SK-MEL-5 (cell line): ENCODE measurements at regions not wholly inside any gene's neighbourhood (a gene's known extent, or its start where the extent isn't known, plus 50 kb on each side); places are given as distances from the start of the nearest gene placed in this dataset.

Experiments used
- DNase-seq: peaks from one replicate; pipeline ENCODE4 v3.0.0-alpha.2; 2016; ENCODE audit warnings: low read depth, low spot score
- in situ Hi-C: cut with HindIII; loops from 2 replicates; pipeline ENCODE4 v1.10.0; 2016; ENCODE audit warnings: low sequenced_read_pairs, high pct_unique_total_duplicates, low pct_unique_long_range_greater_than_20kb

- no peak for DNase-seq
- in situ Hi-C loops = no loop called here
Measured at GRCh38 chr2:2669316-2669715, 338.2 kb upstream of the MYT1L start.

- no peak for DNase-seq
- in situ Hi-C loops = no loop called here
Measured at GRCh38 chr2:2668681-2669265, 337.7 kb upstream of the MYT1L start.

- no peak for DNase-seq
- in situ Hi-C loops = no loop called here
Measured at GRCh38 chr2:2667690-2668089, 336.6 kb upstream of the MYT1L start.

GRCh38 chr2:2665834-2666133 lies 334.7 kb upstream of the MYT1L start:
- in situ Hi-C loops = no loop called here
- no peak for DNase-seq

GRCh38 chr2:2664989-2665833 lies 334.1 kb upstream of the MYT1L start:
- DNase-seq = no peak

GRCh38 chr2:2663401-2664036 lies 332.4 kb upstream of the MYT1L start:
- no peak for DNase-seq
- in situ Hi-C loops = no loop called here

More at GRCh38 chr2:2664989-2665833, 334.1 kb upstream of the MYT1L start:
- in situ Hi-C loops = no loop called here

- DNase-seq = peak; percentile 13
- in situ Hi-C loops = no loop called here
Measured at GRCh38 chr2:2662847-2663356, 331.8 kb upstream of the MYT1L start.

GRCh38 chr2:2662037-2662846 lies 331.2 kb upstream of the MYT1L start:
- in situ Hi-C loops = no loop called here
- DNase-seq = no peak

- DNase-seq = no peak
- in situ Hi-C loops = no loop called here
Measured at GRCh38 chr2:2660789-2661355, 329.8 kb upstream of the MYT1L start.

GRCh38 chr2:2657121-2657962 lies 326.3 kb upstream of the MYT1L start:
- no peak for DNase-seq
- in situ Hi-C loops = no loop called here

- DNase-seq = no peak
- in situ Hi-C loops = no loop called here
Measured at GRCh38 chr2:2656115-2657011, 325.3 kb upstream of the MYT1L start.

GRCh38 chr2:2655453-2656114 lies 324.5 kb upstream of the MYT1L start:
- in situ Hi-C loops = no loop called here
- DNase-seq = no peak

- in situ Hi-C loops = no loop called here
Measured at GRCh38 chr2:2653231-2653630, 322.2 kb upstream of the MYT1L start.

GRCh38 chr2:2650608-2651375 lies 319.7 kb upstream of the MYT1L start:
- in situ Hi-C loops = no loop called here
- no peak for DNase-seq

More at GRCh38 chr2:2653231-2653630, 322.2 kb upstream of the MYT1L start:
- no peak for DNase-seq
